ENCODE measurements at regions not wholly inside any gene's neighbourhood (a gene's known extent, or its start where the extent isn't known, plus 50 kb on each side); places are given as distances from the start of the nearest gene placed in this dataset.

- Histone ChIP-seq H3K4me3 (ENCODE audit: low read depth in 1 of 2, low read length in 1 of 2) (no peak overlapping the region), H3K27me3 (no peaks in the 10 kb centered on the region), H3K36me3 (no peaks in the 10 kb centered on the region), H3K27ac (no peak overlapping the region), H3K9me3 (no peaks in the 10 kb centered on the region), H3K4me1 (ENCODE audit: control insufficient read depth in 1 of 2, insufficient read depth in 1 of 2, low read depth in 1 of 2, low read length in 1 of 2) (peaks cover 14 to 29% of the 10 kb centered on the region in 2 experiments)
- TF ChIP-seq, protein P1, sequence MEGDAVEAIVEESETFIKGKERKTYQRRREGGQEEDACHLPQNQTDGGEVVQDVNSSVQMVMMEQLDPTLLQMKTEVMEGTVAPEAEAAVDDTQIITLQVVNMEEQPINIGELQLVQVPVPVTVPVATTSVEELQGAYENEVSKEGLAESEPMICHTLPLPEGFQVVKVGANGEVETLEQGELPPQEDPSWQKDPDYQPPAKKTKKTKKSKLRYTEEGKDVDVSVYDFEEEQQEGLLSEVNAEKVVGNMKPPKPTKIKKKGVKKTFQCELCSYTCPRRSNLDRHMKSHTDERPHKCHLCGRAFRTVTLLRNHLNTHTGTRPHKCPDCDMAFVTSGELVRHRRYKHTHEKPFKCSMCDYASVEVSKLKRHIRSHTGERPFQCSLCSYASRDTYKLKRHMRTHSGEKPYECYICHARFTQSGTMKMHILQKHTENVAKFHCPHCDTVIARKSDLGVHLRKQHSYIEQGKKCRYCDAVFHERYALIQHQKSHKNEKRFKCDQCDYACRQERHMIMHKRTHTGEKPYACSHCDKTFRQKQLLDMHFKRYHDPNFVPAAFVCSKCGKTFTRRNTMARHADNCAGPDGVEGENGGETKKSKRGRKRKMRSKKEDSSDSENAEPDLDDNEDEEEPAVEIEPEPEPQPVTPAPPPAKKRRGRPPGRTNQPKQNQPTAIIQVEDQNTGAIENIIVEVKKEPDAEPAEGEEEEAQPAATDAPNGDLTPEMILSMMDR (IDR thresholded peaks at IDR 0.05): no peak
Measured at GRCh38 chr6:74928203-74928602, 277.6 kb downstream of the COL12A1 start.

DNA sequence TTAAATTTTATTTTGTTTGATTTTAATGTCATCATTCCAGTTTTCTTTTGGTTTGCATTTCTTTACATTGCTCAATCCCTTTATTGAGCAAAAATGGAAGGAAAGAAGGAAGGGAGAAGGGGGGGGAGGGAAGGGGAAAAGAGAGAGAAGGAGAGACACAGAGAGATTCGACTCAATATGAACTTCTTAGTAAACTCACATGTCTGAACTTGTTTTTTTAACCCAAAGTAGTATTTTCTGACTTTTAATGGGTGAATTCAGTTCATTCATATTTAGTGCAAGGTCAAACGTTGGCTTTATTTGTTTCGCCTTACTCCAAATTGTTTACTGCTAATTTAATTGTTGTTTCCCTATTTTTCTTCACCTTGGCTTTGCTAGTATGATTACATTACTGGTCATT lies 278.6 kb downstream of the COL12A1 start:
- Histone ChIP-seq H3K27me3 (no peaks in the 10 kb centered on the region), H3K27ac (no peak overlapping the region)
- TF ChIP-seq, protein P1 (IDR thresholded peaks at IDR 0.05): no peak

DNA sequence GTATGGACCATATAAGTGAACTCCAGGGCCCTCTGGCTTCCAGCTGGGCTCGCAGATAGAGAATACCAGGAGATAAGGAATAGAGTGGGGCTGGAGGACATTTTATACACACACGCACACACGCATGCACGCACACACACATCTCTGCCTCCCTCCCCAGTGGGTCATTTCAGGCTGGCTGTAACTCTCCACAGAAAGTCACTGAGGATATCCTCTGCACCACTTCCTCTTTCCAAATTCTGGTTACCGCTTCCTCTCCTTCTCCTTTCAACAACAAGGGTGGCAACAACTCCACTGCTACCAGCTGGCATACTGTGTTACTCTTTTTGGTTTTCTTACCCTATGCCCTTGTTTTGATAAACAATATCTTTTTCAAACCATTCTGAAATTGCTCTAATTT lies 280.2 kb downstream of the COL12A1 start:
- Histone ChIP-seq H3K9me3 (no peaks in the 10 kb centered on the region), H3K4me3 (ENCODE audit: low read depth in 1 of 2, low read length in 1 of 2) (peak overlapping the region; percentile 8 to 22), H3K36me3 (no peaks in the 10 kb centered on the region), H3K4me1 (ENCODE audit: control insufficient read depth in 1 of 2, insufficient read depth in 1 of 2, low read depth in 1 of 2, low read length in 1 of 2) (peaks cover 14 to 29% of the 10 kb centered on the region in 2 experiments), H3K27ac (peak overlapping the region; percentile 73), H3K27me3 (no peaks in the 10 kb centered on the region)
- TF ChIP-seq, protein P1 (IDR thresholded peaks at IDR 0.05): no peak

More for the DNA sequence above, 278.6 kb downstream of the COL12A1 start:
- H3K4me1 ChIP-seq (ENCODE audit: control insufficient read depth in 1 of 2, insufficient read depth in 1 of 2, low read depth in 1 of 2, low read length in 1 of 2): peaks cover 14 to 29% of the 10 kb centered on the region in 2 experiments
- H3K9me3 ChIP-seq: no peaks in the 10 kb centered on the region
- H3K4me3 ChIP-seq (ENCODE audit: low read depth in 1 of 2, low read length in 1 of 2): no peak overlapping the region
- H3K36me3 ChIP-seq: no peaks in the 10 kb centered on the region

DNA sequence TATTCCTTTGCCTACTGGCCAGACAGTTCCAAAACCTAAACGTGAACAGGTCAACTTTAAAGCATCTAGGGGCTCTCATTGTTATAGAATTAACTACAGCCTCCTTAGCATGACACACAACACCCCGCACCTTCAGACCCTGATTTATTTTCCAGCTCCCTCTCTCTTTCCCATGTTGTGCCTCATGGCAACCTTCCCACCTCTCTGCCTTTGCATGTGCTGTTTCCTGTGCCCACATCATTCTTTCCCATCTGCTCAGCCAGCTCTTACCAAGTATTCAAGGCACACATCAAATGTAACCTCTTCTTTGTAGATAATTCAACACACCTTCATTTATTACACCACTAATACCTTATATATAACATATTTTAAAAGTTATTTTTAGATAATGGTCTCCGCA lies 291.0 kb downstream of the COL12A1 start:
- TF ChIP-seq, protein P1 (IDR thresholded peaks at IDR 0.05): no peak
- Histone ChIP-seq H3K4me1 (ENCODE audit: control insufficient read depth in 1 of 2, insufficient read depth in 1 of 2, low read depth in 1 of 2, low read length in 1 of 2) (no peaks in the 10 kb centered on the region), H3K9me3 (no peaks in the 10 kb centered on the region), H3K4me3 (ENCODE audit: low read depth in 1 of 2, low read length in 1 of 2) (no peak overlapping the region), H3K27ac (no peak overlapping the region), H3K27me3 (peaks cover 3% of the 10 kb centered on the region), H3K36me3 (no peaks in the 10 kb centered on the region)

DNA sequence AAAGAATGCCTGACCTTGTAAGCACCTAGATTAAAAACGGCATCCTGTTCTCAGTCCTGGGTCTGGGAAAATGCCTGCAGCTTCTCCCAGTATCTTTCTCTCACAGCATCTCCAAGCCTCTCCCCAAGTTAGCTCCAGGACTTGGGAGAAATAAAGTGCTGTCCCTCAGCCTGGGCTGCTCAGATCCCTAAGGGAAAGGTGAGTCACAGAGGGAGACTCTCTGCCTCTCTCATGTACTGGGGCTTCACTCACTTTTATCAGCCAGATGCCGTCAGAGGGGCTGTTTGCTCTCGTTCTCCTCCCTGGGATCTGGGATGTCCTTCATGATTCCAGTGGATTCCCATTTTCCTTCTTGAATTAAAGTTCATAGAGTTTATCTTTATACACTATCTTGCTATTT lies 293.6 kb downstream of the COL12A1 start:
- H3K36me3 ChIP-seq: no peaks in the 10 kb centered on the region
- no peaks in the 10 kb centered on the region for H3K9me3 ChIP-seq
- TF ChIP-seq, protein P1 (IDR thresholded peaks at IDR 0.05): no peak
- H3K4me3 ChIP-seq (ENCODE audit: low read depth in 1 of 2, low read length in 1 of 2): no peak overlapping the region
- peaks cover 2% of the 10 kb centered on the region for H3K27me3 ChIP-seq
- no peak overlapping the region for H3K27ac ChIP-seq
- H3K4me1 ChIP-seq (ENCODE audit: control insufficient read depth in 1 of 2, insufficient read depth in 1 of 2, low read depth in 1 of 2, low read length in 1 of 2): no peaks in the 10 kb centered on the region

GRCh38 chr6:74902846-74903245 lies 303.0 kb downstream of the COL12A1 start:
- Histone ChIP-seq H3K9me3 (no peaks in the 10 kb centered on the region), H3K36me3 (no peaks in the 10 kb centered on the region), H3K27ac (no peak overlapping the region), H3K4me1 (ENCODE audit: control insufficient read depth in 1 of 2, insufficient read depth in 1 of 2, low read depth in 1 of 2, low read length in 1 of 2) (no peaks in the 10 kb centered on the region), H3K27me3 (no peaks in the 10 kb centered on the region), H3K4me3 (ENCODE audit: low read depth in 1 of 2, low read length in 1 of 2) (no peak overlapping the region)
- TF ChIP-seq, protein P1 (IDR thresholded peaks at IDR 0.05): no peak
